T-helper 1 cell treated with Interleukin-12 subunit alpha and Interleukin-12 subunit beta and Interleukin-4 antibody, amounts not matched to agents 30 ng/mL and 1 ng/mL, for 36 hours (primary cell): ENCODE measurements at regions not wholly inside any gene's neighbourhood (a gene's known extent, or its start where the extent isn't known, plus 50 kb on each side); places are given as distances from the start of the nearest gene placed in this dataset.
"Not testable (repeated sequence)": the region's sequence is repeated elsewhere in the genome, so short reads cannot be mapped to it uniquely, and the experiment has no call there.

Source experiments
- intact Hi-C: fragments of 100-400 bp; cut with micrococcal nuclease; formaldehyde crosslinking; loops from one replicate; pipeline ENCODE4 v1.15.1; 2024

DNA sequence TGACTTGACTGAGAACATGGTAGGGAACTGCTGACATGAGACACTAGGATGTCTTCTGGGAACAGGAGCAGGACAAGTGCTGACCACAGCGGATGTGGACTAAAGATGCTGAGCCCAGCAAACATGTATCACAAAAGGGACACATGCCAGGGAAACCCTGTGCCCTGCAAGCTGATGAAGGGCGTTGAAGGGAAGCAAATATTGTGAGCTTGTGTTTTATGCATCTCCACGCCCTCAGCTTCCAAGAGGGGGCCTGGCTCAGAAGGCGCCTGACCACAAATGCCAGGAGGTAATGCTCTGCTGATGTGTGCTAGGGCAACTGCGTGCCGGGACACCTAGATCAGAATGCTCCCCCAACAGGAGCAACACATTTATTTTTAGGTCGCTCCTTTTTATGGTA is 207.3 kb downstream of the CXCL12 start:
- intact Hi-C loops, result no loop called here

DNA sequence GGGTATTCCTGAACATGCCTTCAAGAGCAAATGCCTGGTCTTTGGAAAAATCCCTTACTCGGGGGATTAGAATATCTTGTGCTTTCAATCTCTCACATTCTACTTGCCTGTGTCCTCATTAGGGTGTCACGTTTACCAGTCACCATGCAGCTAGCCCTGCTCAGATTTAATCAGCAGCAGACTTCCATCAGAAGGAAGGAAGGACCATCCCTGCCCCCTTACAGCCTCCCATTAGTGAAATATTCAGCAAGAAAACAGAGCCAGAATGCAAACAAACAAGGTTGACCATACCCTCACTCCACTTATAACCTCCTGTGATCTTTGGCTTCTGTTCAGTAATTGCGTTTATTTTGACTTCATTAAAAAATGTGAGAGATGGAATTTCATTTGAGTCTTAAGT is 208.6 kb downstream of the CXCL12 start:
- intact Hi-C loops, result no loop called here

DNA sequence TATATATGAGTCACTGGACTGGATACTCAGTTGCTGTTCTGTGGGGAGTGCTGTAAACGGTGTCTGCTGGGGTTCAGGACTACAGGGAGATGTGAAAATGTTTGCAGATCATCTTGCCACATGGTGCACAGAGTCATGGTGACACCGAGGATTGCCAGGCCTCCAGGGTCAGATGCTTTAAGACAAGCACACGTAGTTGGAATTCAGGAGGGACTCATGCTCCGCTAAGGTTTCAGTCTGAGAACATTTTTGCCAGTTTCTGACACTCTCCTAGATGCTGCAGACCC is 211.3 kb downstream of the CXCL12 start:
- intact Hi-C loops, result no loop called here

DNA sequence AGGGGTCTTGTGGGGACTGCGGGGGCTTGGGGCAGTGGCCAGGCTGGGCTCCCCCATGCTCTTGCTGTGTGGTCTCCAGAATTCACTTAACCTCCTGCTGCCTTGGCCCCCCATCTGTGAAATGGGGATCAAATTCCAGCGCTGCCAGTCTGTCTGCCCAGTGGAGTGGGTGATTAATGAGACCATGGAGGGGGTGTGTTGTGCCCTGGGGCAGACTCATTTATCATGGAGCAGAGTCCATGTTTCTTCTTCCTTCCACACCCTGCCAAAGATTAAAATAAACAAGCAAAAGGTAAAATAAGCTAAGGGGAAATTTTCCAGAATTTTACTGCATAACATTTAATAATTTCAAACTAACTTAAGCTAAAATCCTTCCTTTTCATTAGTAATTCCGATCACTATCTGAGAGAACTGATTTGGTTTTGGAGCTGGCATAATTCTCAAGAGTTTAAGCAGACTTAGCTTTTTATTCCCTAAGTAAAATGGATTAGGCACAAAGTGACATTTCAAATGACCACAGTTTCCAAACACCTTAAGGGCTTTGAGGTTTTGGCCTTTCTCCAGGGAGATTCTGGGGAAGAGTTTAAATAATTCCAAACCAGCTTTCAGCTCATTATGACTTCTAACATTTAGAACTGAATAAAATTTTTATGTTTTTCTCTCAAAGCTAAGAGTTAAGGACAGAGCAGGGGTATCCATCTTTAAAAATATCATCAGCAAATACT is 211.9 kb downstream of the CXCL12 start:
- intact Hi-C loops, result no loop called here

DNA sequence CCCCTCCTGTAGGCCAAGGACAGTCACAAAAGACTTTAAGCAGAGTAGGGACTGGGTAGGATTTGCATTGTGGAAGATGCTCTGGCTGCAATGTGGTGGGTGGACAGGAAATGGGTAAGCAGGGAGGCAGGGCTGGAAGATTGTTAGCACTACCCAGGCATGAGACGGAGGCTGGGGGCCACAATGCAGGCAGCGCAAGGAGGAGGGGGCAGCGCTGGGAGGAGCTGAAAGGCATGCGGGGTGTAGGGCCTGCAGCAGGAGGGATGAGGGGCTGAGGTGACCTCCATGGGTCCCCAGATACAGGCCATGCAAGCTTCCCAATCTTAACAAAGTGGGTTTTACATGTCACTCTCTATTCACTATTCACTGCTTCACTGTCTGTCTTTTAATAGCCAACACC is 213.1 kb downstream of the CXCL12 start:
- intact Hi-C loops, result no loop called here

DNA sequence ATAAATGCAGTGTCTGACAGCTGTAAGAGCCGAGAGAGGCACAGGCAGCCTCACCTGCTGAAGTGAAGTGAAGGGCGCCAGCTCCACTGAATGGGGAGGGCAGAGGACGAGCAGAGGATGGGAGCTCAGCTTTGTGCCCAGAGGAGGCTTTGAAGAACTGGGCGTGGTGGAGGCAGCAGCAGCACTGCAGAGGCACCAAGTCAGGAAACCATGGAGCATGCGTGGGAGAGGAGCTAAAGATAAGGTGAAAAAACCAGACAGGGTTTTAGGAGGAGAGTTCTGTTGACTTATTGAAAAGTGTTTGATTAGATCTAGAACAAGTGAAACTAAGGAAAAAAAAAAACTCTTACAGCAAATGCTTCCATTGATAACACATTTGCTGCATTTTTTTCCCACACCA is 216.4 kb downstream of the CXCL12 start:
- intact Hi-C loops, result no loop called here

DNA sequence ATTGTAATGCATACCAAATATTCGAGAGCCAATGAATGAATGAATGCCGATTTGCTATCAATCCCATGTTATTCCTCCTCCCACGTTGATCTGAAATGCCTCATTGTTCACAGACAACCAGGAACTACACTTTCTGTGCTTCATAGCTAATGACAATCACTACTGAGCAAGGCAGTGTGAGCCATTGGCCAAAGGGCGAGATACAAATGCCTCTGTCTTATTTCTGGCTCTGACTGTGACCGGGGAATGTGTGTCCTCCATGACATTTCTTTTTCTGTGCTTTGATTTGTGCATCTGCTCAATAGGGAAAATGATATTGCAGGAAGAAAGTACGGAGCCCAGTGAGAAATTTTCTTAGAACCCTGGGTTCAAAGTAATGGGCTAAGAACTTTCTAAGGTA is 217.1 kb downstream of the CXCL12 start:
- intact Hi-C loops, result no loop called here

DNA sequence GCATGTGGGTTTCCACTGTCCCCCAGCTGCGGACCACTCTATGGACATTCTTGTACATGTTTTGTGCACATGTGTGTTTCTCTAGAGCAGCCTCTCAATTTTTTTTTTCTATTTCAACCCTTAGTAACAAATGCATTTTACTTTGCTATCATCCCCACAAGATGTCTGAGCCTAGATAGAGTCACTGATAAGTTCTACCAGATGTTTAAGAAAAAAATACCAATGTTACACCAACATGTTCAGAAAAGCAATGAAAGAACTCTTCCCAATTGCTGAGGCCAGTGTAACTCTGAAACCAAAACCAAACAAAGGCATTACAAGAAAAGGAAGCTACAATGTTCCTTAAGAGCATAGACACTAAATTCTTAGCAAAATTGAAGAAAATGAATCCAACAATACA is 218.5 kb downstream of the CXCL12 start:
- intact Hi-C loops, result no loop called here

DNA sequence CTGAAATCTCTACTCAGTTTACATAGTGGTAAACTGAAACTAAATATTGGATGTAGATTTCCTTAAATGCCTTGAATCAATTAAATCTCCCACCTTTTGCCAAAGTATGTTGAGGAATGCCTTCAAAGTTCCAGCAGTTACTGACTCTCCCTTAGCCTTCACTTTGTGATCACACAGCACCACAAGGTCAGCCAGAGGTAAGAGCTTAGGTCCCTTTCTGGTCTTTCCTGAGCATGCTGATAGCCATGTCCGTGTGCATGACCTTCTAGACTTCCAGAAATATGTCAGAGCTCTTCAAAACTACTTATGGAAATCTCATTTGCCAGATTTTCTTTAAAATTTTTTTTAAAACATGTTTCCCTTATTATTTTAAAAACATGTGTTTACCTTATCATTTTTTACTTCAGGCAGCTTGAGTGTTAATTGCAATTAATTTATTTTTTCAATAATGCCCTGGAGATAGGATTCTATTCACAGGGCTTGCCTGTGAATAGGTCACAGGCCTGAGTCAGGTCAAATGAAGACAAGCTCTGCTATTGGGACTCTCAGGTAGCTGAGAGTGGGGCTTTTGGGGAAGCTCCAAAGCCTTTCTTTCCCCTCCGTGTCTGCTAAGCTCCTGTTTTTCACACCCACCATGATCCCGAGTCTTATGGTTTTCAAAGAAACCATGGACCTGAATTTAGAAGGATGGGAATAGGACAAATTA is 220.5 kb downstream of the CXCL12 start:
- intact Hi-C loops, result no loop called here

DNA sequence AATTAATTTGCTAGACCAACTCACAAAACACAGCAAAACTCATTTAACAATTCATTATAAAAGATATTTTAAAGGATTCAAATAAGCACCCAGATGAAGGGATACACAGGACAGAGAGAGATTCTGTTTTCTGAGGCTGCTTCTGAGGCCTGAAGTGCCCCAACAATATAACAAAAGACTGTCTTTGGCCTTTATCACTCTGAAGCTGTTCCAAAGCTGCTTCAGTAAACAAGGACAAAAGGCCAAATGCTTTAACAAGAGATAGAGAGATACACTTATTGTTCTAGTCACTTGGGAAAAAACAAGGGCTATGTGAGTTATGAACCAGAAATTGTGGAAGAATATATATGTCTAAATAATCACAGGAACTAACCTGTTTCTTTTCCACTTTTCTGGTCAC is 223.7 kb downstream of the CXCL12 start:
- intact Hi-C loops, result no loop called here

DNA sequence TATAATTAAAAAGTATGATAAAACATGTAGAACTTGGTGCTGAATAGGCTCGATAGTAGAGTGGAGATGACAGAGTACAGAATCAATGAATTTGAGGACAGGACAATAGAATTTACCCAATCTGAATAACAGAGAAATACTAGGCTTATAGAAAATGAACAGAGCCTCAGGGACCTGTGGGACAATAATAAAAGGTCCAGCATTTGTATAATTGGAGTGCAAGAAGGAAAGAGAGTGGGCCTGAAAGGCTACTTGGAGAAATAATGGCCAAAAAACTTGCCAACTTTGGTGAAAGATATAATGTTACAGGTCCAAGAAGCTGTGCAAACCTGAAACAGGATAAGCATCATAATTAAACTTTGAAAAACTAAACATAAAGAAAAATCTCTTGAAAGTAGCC is 227.3 kb downstream of the CXCL12 start:
- intact Hi-C loops, result no loop called here

DNA sequence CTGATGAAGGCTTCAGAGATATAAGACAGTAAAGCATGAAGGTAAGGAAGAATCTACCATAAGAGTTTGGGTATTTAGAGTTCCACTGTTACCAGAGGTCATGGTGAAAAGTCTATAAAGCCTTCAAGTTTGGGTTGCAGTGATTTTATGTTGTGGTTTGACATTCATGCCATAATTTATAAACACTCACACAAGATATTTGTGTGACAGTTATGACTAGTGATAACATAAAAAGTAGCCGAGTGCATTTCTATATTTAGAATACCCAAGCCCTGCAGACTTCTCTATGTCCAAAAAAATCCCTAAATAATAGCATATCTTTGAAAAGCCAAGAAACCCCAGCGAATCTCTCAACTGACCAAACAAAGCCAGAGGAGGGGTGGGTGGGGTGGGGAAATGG is 229.9 kb downstream of the CXCL12 start:
- intact Hi-C loops, result no loop called here

DNA sequence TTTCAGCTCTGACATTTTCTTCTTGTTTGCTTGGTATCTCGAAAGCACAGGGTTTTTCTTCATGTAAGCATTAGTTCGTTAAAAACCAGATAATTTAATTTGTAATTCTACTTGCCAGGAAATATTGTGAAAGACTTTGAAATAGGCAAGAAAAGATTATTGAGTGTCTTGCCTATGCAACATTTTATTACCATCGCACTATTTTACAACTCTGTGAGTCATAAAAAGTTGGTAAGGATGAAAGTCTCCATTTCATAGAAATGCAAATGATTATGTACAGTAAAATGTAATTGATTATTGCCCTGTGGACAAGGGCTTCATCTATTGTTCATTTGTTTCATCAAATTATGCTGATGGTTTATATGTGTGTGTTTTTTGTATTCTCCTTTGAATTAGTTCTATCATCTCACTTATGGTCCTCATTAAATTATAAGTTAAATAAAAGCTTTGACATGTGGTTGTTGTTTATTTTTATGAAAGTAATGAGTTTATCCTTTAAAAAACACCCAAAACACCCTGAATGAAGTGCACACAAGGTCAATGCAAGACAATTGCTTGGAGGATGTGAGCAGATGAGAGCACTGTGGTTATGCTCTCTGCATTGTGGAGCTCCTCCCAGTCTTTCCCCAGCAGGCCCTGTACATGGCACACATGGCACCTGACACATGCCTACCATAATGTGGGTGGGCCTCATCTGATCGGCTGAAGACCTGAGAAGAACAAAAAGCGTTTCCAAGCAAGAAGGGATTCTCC is 230.8 kb downstream of the CXCL12 start:
- intact Hi-C loops, result no loop called here

DNA sequence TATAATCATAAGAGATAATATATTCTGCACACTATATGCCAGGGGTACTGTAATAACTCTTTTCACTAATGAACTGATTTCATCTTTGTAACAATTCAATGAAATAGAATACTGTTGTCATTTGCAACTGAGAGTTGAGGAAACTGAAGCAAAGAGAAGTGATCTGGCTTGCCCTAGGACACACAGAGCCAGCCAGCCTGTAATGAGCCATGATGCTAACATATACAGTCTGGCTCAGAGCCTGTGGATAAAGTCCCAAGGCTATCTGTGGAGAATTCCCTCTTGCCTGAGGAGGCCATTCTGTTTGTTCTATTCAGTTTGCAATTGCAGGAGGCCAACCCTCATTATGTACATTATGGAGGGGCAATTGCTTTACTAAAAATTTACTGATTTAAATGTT is 241.3 kb downstream of the CXCL12 start:
- intact Hi-C loops, result no loop called here

DNA sequence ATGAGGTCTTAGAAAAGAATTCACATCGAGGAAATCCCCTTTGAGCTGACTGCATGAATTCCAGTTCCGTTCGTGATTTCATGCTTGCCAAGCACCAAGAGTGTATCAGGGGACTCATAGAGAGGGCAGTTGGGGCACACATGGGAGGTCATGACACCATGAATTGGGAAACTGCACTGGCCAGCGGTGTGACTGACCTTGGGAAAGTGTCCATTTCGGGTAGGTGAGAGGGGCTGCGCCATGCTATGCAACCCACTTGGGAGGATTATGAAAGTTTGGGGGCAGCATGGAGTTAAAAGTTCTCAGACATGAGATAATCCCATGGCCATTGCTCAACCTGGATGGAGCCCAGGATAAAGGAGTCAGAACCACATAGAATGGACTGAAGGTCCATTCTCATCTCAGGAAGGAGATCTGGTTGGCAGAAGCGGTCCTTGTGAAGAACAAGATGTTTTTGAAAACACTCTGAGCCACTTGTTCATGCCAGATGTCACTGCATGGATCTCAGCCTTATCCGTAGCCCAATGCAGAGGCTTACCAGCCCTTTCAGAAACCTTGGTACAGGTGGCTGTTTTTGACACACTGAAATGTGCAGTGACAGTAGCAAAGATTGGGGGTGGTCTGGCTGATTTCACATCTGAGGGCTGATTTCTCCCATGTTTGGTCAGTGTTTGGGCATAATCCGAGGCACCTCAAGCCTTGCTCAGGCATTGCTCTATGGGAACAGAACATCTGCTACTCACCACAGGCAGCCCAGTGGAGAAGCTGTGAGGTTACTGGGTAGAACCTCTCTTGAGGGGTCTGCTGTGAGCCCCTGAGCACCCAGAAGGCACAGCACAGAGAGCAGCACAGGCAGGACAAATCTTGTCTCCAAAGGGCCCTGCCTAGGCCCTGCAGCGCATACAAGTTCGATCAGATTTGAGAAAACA is 252.3 kb downstream of the CXCL12 start:
- intact Hi-C loops, result no loop called here

DNA sequence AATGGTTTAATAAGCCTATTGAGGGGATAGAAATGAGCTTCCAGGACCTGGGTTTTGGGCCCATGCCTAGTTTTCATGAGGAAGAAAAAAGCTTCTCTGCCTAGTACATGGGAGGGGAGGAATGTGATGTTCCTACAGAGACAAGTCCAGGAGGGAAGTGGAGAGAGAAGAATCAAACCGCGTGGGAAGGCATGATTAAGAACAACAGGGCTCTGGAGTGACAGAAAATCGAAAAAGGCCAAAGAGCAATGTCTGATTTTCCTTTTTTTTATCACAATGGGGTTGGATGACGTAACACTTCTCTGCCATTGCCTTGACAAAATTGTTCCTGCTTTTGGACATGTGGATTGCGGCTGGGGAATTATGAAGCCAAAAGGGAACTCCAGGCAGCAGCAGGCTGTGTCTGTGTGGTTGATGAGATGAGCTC is 258.6 kb downstream of the CXCL12 start:
- intact Hi-C loops, result no loop called here

DNA sequence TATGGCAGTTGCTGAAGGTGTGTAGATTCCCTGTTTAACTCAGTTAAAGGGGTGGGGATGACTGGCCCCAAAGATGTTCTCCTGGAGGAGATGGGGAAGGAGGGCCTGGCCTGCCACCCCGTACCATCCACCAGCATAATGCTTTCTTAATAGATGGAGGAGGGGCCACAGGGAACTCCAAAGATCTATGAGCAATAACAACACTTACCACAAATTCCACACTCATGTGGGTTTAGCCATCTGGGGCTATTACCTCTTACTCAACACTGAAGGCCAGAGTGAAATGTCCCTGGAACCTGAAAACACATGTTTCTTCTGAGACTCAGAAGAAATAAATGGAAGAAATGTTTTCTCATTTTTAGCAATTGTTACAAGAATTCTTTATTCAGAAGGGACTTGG is 259.0 kb downstream of the CXCL12 start:
- intact Hi-C loops, result no loop called here

DNA sequence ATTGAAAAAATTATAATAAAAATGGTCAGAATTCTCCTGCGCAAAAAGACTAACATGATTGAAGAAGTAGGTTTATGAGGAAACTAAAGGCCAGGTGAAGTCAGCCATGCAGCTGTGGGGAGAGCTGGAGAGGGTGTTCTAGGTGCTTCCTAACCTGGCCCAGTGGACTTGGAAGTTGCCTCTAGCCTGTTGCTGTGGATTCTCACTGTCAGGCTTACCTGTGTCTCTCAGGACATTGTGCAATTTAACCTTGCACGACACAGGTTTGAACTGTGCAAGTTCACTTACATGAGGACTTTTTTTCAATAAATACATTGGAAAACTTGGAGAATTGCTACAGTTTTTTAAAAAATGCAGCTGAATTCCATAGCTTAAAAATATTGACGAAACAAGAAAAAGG is 266.4 kb downstream of the CXCL12 start:
- intact Hi-C loops, result no loop called here

DNA sequence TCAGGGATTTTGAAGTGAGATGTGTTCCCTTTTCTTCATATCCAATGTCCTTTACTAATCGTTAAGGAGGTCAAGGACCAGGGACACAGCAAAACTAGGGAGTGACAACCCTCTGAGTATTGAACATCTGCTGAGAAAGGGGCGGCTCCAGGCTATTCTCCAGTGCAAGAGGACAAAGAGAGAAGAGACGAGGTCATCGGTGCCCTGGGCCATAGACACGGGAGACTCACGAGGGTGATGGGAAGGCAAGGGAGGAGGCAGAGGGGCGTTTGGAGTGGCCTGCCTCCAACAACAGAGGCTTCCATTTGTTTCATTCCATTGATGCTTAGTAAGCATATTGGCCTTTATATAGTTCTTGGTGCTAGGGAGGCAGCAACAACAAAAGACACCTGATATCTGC is 268.4 kb downstream of the CXCL12 start:
- intact Hi-C loops, result no loop called here

DNA sequence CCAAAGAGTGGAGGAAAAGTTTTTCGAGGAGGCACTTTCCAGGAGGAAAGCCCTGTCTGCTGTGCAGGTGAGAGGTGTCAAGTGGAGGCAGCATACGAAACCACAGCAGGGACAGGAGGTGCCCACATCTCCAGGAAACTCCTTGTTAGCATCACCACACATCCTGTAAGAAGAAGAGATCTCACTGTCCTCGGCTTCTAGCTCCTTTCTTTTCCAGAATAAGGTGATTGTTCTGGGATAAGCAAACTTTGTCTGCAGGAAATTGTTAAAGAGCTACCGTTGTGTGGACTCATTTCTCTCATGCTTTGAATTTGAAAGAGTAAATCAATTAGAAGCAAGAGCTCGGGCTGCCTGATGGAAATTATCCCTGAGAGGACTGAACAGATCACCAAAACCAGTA is 269.4 kb downstream of the CXCL12 start:
- intact Hi-C loops, result no loop called here

DNA sequence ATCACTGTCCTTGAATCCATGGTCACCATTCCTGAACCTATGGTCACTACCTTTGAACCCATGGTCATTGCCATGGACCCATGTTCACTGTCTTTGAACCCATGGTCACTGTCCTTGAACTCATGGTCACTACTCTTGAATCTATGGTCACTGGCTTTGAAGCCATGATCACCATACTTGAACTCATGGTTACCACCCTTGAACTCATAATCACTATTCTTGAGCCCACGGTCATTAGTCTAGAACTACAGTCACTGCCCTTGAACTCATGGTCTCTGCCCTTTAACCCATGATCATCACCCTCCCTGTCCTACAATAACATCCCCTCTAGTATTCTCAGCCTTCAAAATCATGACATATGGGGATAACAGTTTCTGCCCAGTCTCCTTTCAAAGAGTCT is 270.5 kb downstream of the CXCL12 start:
- intact Hi-C loops, result no loop called here

DNA sequence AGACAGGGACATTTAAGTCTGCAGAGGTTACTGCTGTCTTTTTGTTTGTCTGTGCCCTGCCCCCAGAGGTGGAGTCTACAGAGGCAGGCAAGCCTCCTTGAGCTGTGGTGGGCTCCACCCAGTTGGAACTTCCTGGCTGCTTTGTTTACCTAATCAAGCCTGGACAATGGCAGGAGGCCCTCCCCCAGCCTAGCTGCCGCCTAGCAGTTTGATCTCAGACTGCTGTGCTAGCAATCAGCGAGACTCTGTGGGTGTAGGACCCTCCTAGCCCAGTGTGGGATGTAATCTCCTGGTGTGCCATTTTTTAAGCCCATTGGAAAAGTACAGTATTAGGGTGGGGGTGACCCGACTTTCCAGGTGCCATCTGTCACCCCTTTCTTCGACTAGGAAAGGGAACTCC is 272.6 kb downstream of the CXCL12 start:
- intact Hi-C loops, result not testable (repeated sequence)
